Right atrium auricular region (tissue), 2 donors: ENCODE measurements at regions not wholly inside any gene's neighbourhood (a gene's known extent, or its start where the extent isn't known, plus 50 kb on each side); places are given as distances from the start of the nearest gene placed in this dataset.

Experiments
- DNase-seq: peaks from one replicate; pipeline ENCODE4 v3.0.0-alpha.2; 2019; ENCODE audit warnings: low spot score
- H3K27ac ChIP-seq, 2 donors: fragments of 200-600 bp; sonication (generic); 1 replicate in 1 of 2; 2 replicates in 1 of 2; pipeline ENCODE4 v1.5.1; 2016 to 2019
- H3K27me3 ChIP-seq, 2 donors: fragments of 200-600 bp; sonication (generic); one replicate each; pipeline versions ENCODE4 v1.5.1 to v1.6.0; 2017 to 2019
- H3K36me3 ChIP-seq: fragments of 200-600 bp; sonication (generic); one replicate; pipeline ENCODE4 v1.5.1; 2016
- H3K4me1 ChIP-seq, 2 donors: fragments of 200-600 bp; sonication (generic); one replicate each; pipeline versions ENCODE4 v1.5.1 to v1.6.0; 2017 to 2019
- H3K4me3 ChIP-seq, 2 donors: fragments of 200-600 bp; sonication (generic); 1 replicate in 1 of 2; 2 replicates in 1 of 2; pipeline ENCODE4 v1.5.1; 2017 to 2019; ENCODE audit warnings: mild to moderate bottlenecking in 1 of 2, moderate library complexity in 1 of 2
- H3K9me3 ChIP-seq, 2 donors: fragments of 200-600 bp; sonication (generic); one replicate each; pipeline ENCODE4 v1.5.1; 2019
- CTCF ChIP-seq, 2 donors: fragments of 200-600 bp; sonication (generic); IDR thresholded peaks; one replicate each; pipeline ENCODE4 v1.5.1; 2019; ENCODE audit warnings: antibody characterized with exemption in 2 of 2

DNA sequence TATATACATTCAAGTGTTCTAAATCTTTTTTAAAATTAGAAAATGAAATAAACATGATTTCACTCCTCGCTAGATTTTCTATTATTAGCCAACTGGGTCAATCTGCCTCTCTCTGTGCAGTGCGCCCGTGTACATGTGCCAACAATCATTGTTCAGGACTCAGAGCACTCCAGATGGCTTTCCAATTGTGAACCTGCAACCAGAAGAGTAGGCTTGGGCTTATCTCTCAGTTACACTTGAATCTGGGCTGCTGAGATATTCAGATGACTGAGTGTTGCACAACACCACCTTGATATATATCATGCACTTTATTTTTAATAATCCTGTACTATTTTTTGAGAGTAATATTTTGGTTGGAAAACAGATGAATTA lies 184.0 kb upstream of the FSTL5 start:
- no peak for DNase-seq

GRCh38 chr4:162347156-162347841 lies 183.5 kb upstream of the FSTL5 start:
- no peaks in the 10 kb centered on the region for H3K9me3 ChIP-seq
- no peaks in the 10 kb centered on the region for H3K36me3 ChIP-seq
- no peaks in the 10 kb centered on the region for H3K27me3 ChIP-seq
- H3K4me1 ChIP-seq = peaks cover 0 to 9% of the 10 kb centered on the region in 2 donors
- TF ChIP-seq CTCF (IDR thresholded peaks at IDR 0.05) = no peak
- DNase-seq = no peak
- H3K4me3 ChIP-seq = no peak overlapping the region
- H3K27ac ChIP-seq = peak overlapping the region in 1 of 2 donors; percentile 50

More for the DNA sequence above, 184.0 kb upstream of the FSTL5 start:
- Histone ChIP-seq H3K36me3 (no peaks in the 10 kb centered on the region), H3K4me1 (peaks cover 0 to 14% of the 10 kb centered on the region in 2 donors), H3K27ac (peak overlapping the region in 1 of 2 donors; percentile 50), H3K4me3 (no peak overlapping the region), H3K27me3 (no peaks in the 10 kb centered on the region), H3K9me3 (no peaks in the 10 kb centered on the region)
- no peak for TF ChIP-seq CTCF (IDR thresholded peaks at IDR 0.05)

DNA sequence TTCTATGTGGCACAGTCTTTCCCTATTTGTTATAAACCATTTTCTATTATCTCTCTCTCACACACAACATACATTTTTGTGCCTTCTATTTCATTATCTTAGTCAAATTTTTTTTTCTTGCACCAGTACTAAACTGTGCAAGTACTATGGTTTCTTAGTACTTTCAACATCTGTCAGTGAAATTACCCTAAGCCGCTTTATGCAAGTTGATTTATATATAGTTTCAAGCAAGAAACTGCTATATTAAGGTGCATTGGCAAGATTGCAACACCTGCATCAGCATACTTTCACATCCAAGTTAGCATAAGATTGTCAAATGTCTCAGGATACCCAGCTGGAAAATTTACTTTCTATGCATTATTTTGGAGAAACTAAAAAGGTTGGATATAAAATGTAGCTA lies 180.2 kb upstream of the FSTL5 start:
- TF ChIP-seq CTCF (IDR thresholded peaks at IDR 0.05) = no peak
- H3K9me3 ChIP-seq = no peaks in the 10 kb centered on the region
- no peak for DNase-seq
- no peak overlapping the region for H3K27ac ChIP-seq
- H3K4me3 ChIP-seq = no peak overlapping the region
- peaks cover 0 to 8% of the 10 kb centered on the region in 2 donors for H3K4me1 ChIP-seq
- H3K36me3 ChIP-seq = no peaks in the 10 kb centered on the region
- no peaks in the 10 kb centered on the region for H3K27me3 ChIP-seq

DNA sequence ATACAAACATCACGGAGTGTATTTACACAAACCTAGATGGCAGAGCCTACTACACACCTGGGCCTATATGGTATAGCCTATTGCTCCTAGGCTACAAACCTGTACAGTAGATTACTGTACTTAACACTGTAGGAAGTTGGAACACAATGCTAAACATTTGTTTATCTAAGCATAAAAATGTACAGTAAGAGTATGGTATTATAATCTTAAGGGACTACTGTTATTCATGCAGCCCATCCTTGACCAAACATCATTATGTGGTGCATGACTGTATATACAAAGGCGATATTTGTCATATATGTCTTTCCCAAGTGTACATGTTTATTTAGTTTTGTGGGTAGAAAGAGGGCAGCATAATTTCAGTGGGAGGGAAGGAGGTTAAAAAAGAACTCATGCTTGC lies 177.7 kb upstream of the FSTL5 start:
- H3K9me3 ChIP-seq = no peaks in the 10 kb centered on the region
- no peak overlapping the region for H3K27ac ChIP-seq
- no peak for TF ChIP-seq CTCF (IDR thresholded peaks at IDR 0.05)
- H3K36me3 ChIP-seq = no peaks in the 10 kb centered on the region
- H3K4me3 ChIP-seq = no peak overlapping the region
- no peaks in the 10 kb centered on the region for H3K27me3 ChIP-seq
- no peak for DNase-seq
- H3K4me1 ChIP-seq = no peaks in the 10 kb centered on the region

DNA sequence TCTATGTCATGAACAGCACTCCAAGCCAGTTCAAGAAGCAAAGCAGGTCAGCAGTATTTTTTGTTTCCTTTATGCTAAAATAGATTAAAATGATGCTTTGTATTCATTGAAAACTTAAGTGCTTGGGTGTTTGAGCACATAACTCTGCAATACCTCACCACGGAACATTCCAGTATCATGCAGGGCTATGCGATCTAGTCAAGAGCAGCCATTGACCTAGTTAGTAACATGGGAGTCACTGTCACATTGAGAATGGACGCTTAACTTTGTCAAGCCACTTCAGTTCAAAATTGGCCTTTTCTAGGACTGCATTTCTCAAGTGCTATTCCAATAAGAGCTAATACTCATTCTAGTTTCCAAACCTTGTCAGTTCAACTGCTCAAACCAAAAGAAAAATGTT lies 160.1 kb upstream of the FSTL5 start:
- no peaks in the 10 kb centered on the region for H3K27me3 ChIP-seq
- no peaks in the 10 kb centered on the region for H3K4me1 ChIP-seq
- no peak overlapping the region for H3K27ac ChIP-seq
- no peak for TF ChIP-seq CTCF (IDR thresholded peaks at IDR 0.05)
- no peaks in the 10 kb centered on the region for H3K9me3 ChIP-seq
- H3K36me3 ChIP-seq = no peaks in the 10 kb centered on the region
- no peak overlapping the region for H3K4me3 ChIP-seq
- no peak for DNase-seq

GRCh38 chr4:162322054-162322453 lies 158.3 kb upstream of the FSTL5 start:
- H3K36me3 ChIP-seq = no peaks in the 10 kb centered on the region
- H3K9me3 ChIP-seq = no peaks in the 10 kb centered on the region
- DNase-seq = no peak
- H3K27me3 ChIP-seq = no peaks in the 10 kb centered on the region
- H3K27ac ChIP-seq = no peak overlapping the region
- TF ChIP-seq CTCF (IDR thresholded peaks at IDR 0.05) = no peak
- no peak overlapping the region for H3K4me3 ChIP-seq
- H3K4me1 ChIP-seq = no peaks in the 10 kb centered on the region
